GM23338 (cell line): ENCODE measurements at regions not wholly inside any gene's neighbourhood (a gene's known extent, or its start where the extent isn't known, plus 50 kb on each side); places are given as distances from the start of the nearest gene placed in this dataset.

Experiments
- ATAC-seq: fragments of 200-7000 bp; cut with Tn5 transposase; 3 replicates; pipeline ENCODE4 v1.9.1; 2020
- DNase-seq: peaks from one replicate; pipeline ENCODE4 v3.0.0-alpha.2; 2015; ENCODE audit warnings: low spot score
- H2AFZ ChIP-seq: fragments of 200-600 bp; sonication (generic); 2 replicates; pipeline ENCODE4 v1.8.0; 2016; ENCODE audit warnings: antibody characterized with exemption, mild to moderate bottlenecking, moderate library complexity
- H3F3A ChIP-seq: fragments of 200-600 bp; sonication (generic); replicated peaks from 2 replicates; pipeline ENCODE4 v1.8.0; 2017; ENCODE audit warnings: antibody characterized with exemption, mixed run types, low read depth
- H3K27ac ChIP-seq: fragments of 200-600 bp; sonication (generic); 2 replicates; pipeline ENCODE4 v1.6.1; 2016; ENCODE audit warnings: low read depth
- H3K27me3 ChIP-seq: fragments of 200-600 bp; sonication (generic); 2 replicates; pipeline ENCODE4 v1.8.0; 2016; ENCODE audit warnings: mild to moderate bottlenecking, mixed run types, moderate library complexity; ENCODE audit not compliant: insufficient read depth
- H3K36me3 ChIP-seq: fragments of 200-600 bp; sonication (generic); 2 replicates; pipeline ENCODE4 v1.8.0; 2016; ENCODE audit warnings: mild to moderate bottlenecking; ENCODE audit not compliant: insufficient read depth
- H3K4me1 ChIP-seq: fragments of 200-600 bp; sonication (generic); 2 replicates; pipeline ENCODE4 v1.8.0; 2016; ENCODE audit warnings: mild to moderate bottlenecking, moderate library complexity; ENCODE audit not compliant: insufficient read depth
- H3K4me2 ChIP-seq: fragments of 200-600 bp; sonication (generic); 2 replicates; pipeline ENCODE4 v1.7.1; 2017; ENCODE audit warnings: mixed run types
- H3K4me3 ChIP-seq: fragments of 200-600 bp; sonication (generic); 2 replicates; pipeline ENCODE4 v1.6.1; 2016; ENCODE audit warnings: mixed run types
- H3K79me2 ChIP-seq: fragments of 200-600 bp; sonication (generic); replicated peaks from 2 replicates; pipeline ENCODE4 v1.8.0; 2017; ENCODE audit warnings: mild to moderate bottlenecking; ENCODE audit not compliant: insufficient read depth
- H3K9me2 ChIP-seq: fragments of 200-600 bp; sonication (generic); 2 replicates; pipeline ENCODE4 v1.8.0; 2017; ENCODE audit not compliant: insufficient read depth
- H4K20me1 ChIP-seq: fragments of 200-600 bp; sonication (generic); replicated peaks from 2 replicates; pipeline ENCODE4 v1.8.0; 2017; ENCODE audit warnings: mild to moderate bottlenecking; ENCODE audit not compliant: insufficient read depth
- H3K27ac Mint-ChIP-seq: 2 replicates; pipeline ENCODE4 v1.8.0; 2020; ENCODE audit warnings: inconsistent platforms, mild to moderate bottlenecking, moderate library complexity, mixed read lengths
- H3K27me3 Mint-ChIP-seq: 3 replicates; pipeline ENCODE4 v1.8.0; 2022; ENCODE audit warnings: low read depth, mild to moderate bottlenecking, moderate library complexity, mixed read lengths, inconsistent platforms; ENCODE audit not compliant: insufficient read depth, poor library complexity
- H3K36me3 Mint-ChIP-seq: 3 replicates; pipeline ENCODE4 v1.8.0; 2021; ENCODE audit warnings: low read depth, mild to moderate bottlenecking, inconsistent platforms, moderate library complexity, mixed read lengths
- H3K4me1 Mint-ChIP-seq: 3 replicates; pipeline ENCODE4 v1.8.0; 2020; ENCODE audit warnings: mild to moderate bottlenecking, inconsistent platforms, mixed read lengths
- H3K4me3 Mint-ChIP-seq: 3 replicates; pipeline ENCODE4 v1.8.0; 2021; ENCODE audit warnings: moderate library complexity, mild to moderate bottlenecking, inconsistent platforms, mixed read lengths
- H3K9me3 Mint-ChIP-seq: 3 replicates; pipeline ENCODE4 v1.8.0; 2020; ENCODE audit warnings: moderate library complexity, mild to moderate bottlenecking, inconsistent platforms, mixed read lengths
- CTCF ChIP-seq, 2 experiments: fragments of 200-600 bp in 1 of 2; sonication (generic) in 1 of 2; conservative IDR thresholded peaks; 2 replicates each; pipeline versions ENCODE4 v1.5.1 to v1.6.1; 2016 to 2017; ENCODE audit warnings: antibody characterized with exemption in 2 of 2, low read depth in 2 of 2, mild to moderate bottlenecking in 2 of 2, moderate library complexity in 1 of 2
- ETS1 ChIP-seq: IDR thresholded peaks from 2 replicates; pipeline ENCODE4 v1.6.1; 2016; ENCODE audit warnings: antibody characterized with exemption
- ZNF462 ChIP-seq: fragments of 250-450 bp; sonication (Bioruptor Pico); IDR thresholded peaks from 2 replicates; pipeline ENCODE4 v1.5.0; 2020; ENCODE audit warnings: mild to moderate bottlenecking, moderate library complexity

GRCh38 chr21:22280851-22281250 lies 1282.6 kb downstream of the NCAM2 start (continued):
- TF ChIP-seq ZNF462 (CRISPR knock-in tag) (no peak), CTCF (conservative IDR thresholded peaks at IDR 0.05; ENCODE audit: low read depth in 2 of 2) (no peak)

GRCh38 chr21:22288885-22289499 lies 1290.8 kb downstream of the NCAM2 start:
- Histone ChIP-seq H3K4me2 (no peak overlapping the region), H3K4me3 (no peak overlapping the region), H4K20me1 (no peaks in the 10 kb centered on the region), H3K27me3 (no peaks in the 10 kb centered on the region), H3K27ac (no peak overlapping the region), H3K4me1 (no peaks in the 10 kb centered on the region), H3F3A (no peaks in the 10 kb centered on the region), H3K9me2 (no peaks in the 10 kb centered on the region; the same call in none of the 2 replicates), H2AFZ (no peak overlapping the region), H3K79me2 (no peaks in the 10 kb centered on the region), H3K36me3 (no peaks in the 10 kb centered on the region)
- H3K4me1 Mint-ChIP-seq = no peaks in the 10 kb centered on the region
- peaks cover 14% of the 10 kb centered on the region; the same call in 2 of the 3 replicates for H3K36me3 Mint-ChIP-seq
- no peak for ATAC-seq
- H3K27me3 Mint-ChIP-seq = no peaks in the 10 kb centered on the region
- DNase-seq = no peak
- no peak overlapping the region for H3K4me3 Mint-ChIP-seq
- peaks cover 17% of the 10 kb centered on the region for H3K9me3 Mint-ChIP-seq
- no peak overlapping the region for H3K27ac Mint-ChIP-seq
- TF ChIP-seq ETS1 (no peak), CTCF (conservative IDR thresholded peaks at IDR 0.05; ENCODE audit: low read depth in 2 of 2) (no peak)
